Dendritic cell treated with granulocyte-macrophage colony-stimulating factor and Interleukin-4, amounts not matched to agents 40 ng/mL and 50 ng/mL, for 4 days (primary cell): ENCODE measurements at regions not wholly inside any gene's neighbourhood (a gene's known extent, or its start where the extent isn't known, plus 50 kb on each side); places are given as distances from the start of the nearest gene placed in this dataset.
A peak's percentile ranks its signal among the peaks of the same experiment; 100 is the strongest.
"Not testable (repeated sequence)": the region's sequence is repeated elsewhere in the genome, so short reads cannot be mapped to it uniquely, and the experiment has no call there.

Experiments used
- H3K27ac Mint-ChIP-seq: one replicate; pipeline ENCODE4 v1.8.0; 2022; ENCODE audit warnings: mild to moderate bottlenecking, mixed read lengths
- H3K27me3 Mint-ChIP-seq: one replicate; pipeline ENCODE4 v1.8.0; 2022; ENCODE audit warnings: mild to moderate bottlenecking, mixed read lengths
- H3K36me3 Mint-ChIP-seq: one replicate; pipeline ENCODE4 v1.8.0; 2022; ENCODE audit warnings: low read depth, mixed read lengths
- H3K4me1 Mint-ChIP-seq: one replicate; pipeline ENCODE4 v1.8.0; 2022; ENCODE audit warnings: low read depth, mixed read lengths
- H3K4me3 Mint-ChIP-seq: one replicate; pipeline ENCODE4 v1.8.0; 2022; ENCODE audit warnings: mild to moderate bottlenecking, moderate library complexity, mixed read lengths
- H3K9me3 Mint-ChIP-seq: one replicate; pipeline ENCODE4 v1.8.0; 2022; ENCODE audit warnings: mixed read lengths
- intact Hi-C: fragments of 100-400 bp; cut with micrococcal nuclease; formaldehyde crosslinking; loops from one replicate; pipeline ENCODE4 v1.15.0; 2022

DNA sequence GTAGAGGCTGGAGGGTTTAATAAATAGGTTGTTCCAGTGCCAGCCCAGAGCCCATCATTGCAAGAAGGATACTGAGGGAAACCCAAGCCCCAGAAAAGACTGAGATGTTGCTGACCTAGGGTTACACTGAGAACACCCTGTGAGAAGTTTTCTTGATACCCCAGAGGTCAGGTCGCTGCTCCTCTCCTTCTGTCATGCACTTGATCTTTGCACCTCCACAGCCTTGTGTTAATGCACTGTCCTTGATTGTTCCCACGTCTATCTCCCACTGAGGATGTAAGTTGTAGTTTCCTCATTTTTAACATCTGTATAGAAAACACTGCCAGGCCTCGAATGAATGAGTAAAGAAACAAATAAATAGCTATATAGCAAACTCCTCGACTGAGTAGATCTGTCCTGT, 195.3 kb upstream of the AHR start:
- H3K4me1 Mint-ChIP-seq: no peaks in the 10 kb centered on the region
- no peaks in the 10 kb centered on the region for H3K36me3 Mint-ChIP-seq
- peaks cover 8% of the 10 kb centered on the region for H3K9me3 Mint-ChIP-seq
- intact Hi-C loops: no loop called here
- no peak overlapping the region for H3K27ac Mint-ChIP-seq
- no peak overlapping the region for H3K4me3 Mint-ChIP-seq
- no peaks in the 10 kb centered on the region for H3K27me3 Mint-ChIP-seq

DNA sequence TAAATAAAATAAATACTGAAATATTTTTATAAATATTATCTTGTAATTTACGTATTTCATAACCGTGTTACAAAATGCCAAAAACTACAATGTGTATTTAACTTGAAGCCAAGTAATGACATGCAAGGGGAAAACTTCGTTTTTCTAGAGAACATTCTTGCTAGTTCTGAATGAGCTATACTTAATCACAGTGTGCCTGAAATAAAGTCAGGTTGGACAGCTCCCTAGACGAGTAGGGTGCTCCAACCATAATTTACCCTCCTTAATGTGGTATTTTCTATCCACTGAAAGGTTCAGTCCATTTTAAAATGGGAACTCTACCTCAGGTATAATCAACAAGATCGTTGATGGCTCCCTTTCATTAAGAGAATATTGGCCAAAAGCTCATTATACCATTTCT, 194.5 kb upstream of the AHR start:
- H3K9me3 Mint-ChIP-seq: peaks cover 8% of the 10 kb centered on the region
- H3K4me3 Mint-ChIP-seq: no peak overlapping the region
- H3K27me3 Mint-ChIP-seq: no peaks in the 10 kb centered on the region
- intact Hi-C loops: no loop called here
- no peak overlapping the region for H3K27ac Mint-ChIP-seq
- H3K4me1 Mint-ChIP-seq: no peaks in the 10 kb centered on the region
- no peaks in the 10 kb centered on the region for H3K36me3 Mint-ChIP-seq

DNA sequence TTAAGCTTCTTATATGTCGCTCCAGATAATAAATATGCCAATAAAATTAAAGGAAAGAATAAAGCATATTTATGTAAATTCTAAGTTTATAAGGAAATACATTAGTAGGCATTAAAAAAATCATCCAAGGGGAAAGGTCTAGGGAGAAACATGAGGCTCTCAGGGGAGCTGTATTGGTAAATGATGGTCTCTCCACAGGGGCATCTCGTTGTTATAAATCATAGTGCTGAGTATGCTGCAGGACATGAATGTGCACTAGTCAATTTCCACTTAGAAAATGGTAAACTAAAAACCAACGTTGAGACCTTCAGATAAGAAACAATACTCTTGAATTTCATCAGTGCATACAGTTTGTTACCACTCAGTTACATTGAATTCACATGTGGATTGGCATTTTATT, 194.0 kb upstream of the AHR start:
- H3K4me3 Mint-ChIP-seq: no peak overlapping the region
- no peaks in the 10 kb centered on the region for H3K36me3 Mint-ChIP-seq

DNA sequence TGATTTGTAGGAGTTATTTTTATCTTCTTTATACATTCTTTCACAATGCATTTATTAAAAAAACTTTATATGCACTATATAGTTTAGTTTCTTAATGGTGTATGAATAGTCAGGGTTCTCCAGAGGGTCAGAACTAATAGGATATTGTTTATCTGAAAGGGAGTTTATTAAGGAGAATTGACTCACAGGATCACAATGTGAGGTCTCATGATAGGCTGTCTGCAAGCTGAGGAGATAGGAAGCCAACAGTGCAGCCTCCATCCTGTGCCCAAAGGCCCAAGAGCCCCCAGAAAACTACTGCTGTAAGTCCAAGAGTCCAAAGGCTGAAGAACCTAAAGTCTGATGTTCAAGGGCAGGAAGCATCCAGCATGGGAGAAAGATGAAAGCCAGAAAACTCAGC, 192.8 kb upstream of the AHR start:
- intact Hi-C loops: no loop called here
- peaks cover 8% of the 10 kb centered on the region for H3K9me3 Mint-ChIP-seq
- no peaks in the 10 kb centered on the region for H3K36me3 Mint-ChIP-seq
- no peaks in the 10 kb centered on the region for H3K4me1 Mint-ChIP-seq
- no peak overlapping the region for H3K4me3 Mint-ChIP-seq
- H3K27me3 Mint-ChIP-seq: no peaks in the 10 kb centered on the region
- H3K27ac Mint-ChIP-seq: no peak overlapping the region

More for the DNA sequence above, 194.0 kb upstream of the AHR start:
- intact Hi-C loops: no loop called here
- H3K27me3 Mint-ChIP-seq: no peaks in the 10 kb centered on the region
- no peaks in the 10 kb centered on the region for H3K4me1 Mint-ChIP-seq
- no peak overlapping the region for H3K27ac Mint-ChIP-seq
- H3K9me3 Mint-ChIP-seq: peaks cover 8% of the 10 kb centered on the region

DNA sequence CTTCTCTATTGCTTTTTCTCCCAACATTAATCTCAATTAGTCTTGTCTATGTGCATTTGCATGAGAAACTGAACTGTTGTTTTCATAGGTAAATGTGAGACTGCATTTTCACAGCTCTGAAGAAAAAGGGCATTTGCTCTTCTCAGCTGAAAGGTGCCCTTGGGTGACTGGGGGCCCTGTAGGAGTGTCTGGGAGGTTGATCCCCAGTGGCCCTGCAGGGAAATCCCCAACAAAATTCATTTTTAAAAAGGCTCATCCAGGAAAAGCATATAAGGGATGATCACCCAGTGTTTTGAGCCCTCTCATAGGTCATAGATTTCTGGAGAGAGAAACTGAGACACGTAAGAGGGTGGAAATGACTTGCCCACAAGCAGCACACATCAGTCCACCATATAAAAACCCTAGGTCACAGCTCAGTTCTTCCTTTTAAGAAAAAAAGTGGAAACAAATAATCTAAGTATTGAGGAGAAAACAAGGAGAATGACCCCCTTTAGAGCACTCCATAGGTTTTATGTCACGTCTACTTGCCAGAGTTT, 190.3 kb upstream of the AHR start:
- no peaks in the 10 kb centered on the region for H3K9me3 Mint-ChIP-seq
- intact Hi-C loops: no loop called here
- H3K4me3 Mint-ChIP-seq: no peak overlapping the region
- H3K27ac Mint-ChIP-seq: no peak overlapping the region
- no peaks in the 10 kb centered on the region for H3K27me3 Mint-ChIP-seq
- no peaks in the 10 kb centered on the region for H3K4me1 Mint-ChIP-seq
- H3K36me3 Mint-ChIP-seq: no peaks in the 10 kb centered on the region

DNA sequence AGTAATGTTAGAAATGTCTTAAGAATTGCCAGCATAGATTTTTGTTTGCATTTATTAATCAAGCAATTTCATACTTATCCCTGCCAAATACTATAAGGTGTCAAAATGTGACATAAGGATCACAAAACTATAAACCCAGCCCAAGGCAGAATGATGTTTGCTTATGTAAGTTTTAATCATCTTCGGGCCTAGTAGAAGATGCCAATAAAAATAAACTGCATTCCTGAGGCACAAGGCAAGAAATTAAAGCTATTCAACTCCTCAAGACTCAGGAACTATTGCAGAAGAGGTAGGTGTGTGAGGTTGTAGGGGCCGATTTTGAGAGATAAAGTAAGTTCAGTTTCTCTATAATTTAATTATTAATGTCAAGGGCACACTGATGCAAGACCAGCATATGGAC, 189.4 kb upstream of the AHR start:
- intact Hi-C loops: no loop called here
- Mint-ChIP-seq H3K27me3 (no peaks in the 10 kb centered on the region), H3K4me1 (no peaks in the 10 kb centered on the region), H3K4me3 (no peak overlapping the region), H3K9me3 (no peaks in the 10 kb centered on the region), H3K27ac (no peak overlapping the region), H3K36me3 (no peaks in the 10 kb centered on the region)

DNA sequence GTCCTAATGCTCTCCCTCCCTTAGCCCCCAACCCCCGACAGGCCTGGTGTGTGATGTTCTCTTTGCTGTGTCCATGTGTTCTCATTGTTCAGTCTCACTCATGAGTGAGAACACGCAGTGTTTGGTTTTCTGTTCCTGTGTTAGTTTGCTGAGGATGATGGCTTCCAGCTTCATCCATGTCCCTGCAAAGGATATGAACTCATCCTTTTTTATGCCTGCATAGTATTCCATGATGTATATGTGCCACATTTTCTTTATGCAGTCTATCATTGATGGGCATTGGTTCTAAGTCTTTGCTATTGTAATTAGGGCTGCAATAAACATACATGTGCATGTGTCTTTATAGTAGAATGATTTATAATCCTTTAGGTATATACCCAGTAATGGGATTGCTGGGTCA, 184.7 kb upstream of the AHR start:
- H3K4me1 Mint-ChIP-seq, H3K36me3 Mint-ChIP-seq, H3K27ac Mint-ChIP-seq, intact Hi-C loops, H3K27me3 Mint-ChIP-seq, H3K9me3 Mint-ChIP-seq, H3K4me3 Mint-ChIP-seq: not testable (repeated sequence)

DNA sequence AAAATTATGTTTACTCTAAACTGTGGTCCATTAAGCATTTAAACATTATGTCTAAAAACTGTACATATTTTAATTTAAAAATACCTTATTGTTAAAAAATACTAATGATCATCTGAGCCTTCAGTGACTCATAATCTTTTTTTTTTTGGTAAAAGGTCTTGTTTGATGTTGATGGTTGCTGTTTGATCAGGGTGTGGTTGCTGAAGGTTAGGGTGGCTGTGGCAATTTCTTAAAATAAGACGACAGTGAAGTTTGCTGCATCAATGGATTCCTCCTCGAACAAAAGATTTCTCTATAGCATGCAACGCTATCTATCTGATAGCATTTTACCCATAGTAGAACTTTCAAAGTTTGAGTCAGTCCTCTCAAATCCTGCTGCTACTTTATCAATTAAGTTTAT, 180.0 kb upstream of the AHR start:
- intact Hi-C loops: no loop called here
- no peak overlapping the region for H3K4me3 Mint-ChIP-seq
- no peak overlapping the region for H3K27ac Mint-ChIP-seq
- no peaks in the 10 kb centered on the region for H3K9me3 Mint-ChIP-seq
- no peaks in the 10 kb centered on the region for H3K27me3 Mint-ChIP-seq
- no peaks in the 10 kb centered on the region for H3K36me3 Mint-ChIP-seq
- peaks cover 26% of the 10 kb centered on the region for H3K4me1 Mint-ChIP-seq

DNA sequence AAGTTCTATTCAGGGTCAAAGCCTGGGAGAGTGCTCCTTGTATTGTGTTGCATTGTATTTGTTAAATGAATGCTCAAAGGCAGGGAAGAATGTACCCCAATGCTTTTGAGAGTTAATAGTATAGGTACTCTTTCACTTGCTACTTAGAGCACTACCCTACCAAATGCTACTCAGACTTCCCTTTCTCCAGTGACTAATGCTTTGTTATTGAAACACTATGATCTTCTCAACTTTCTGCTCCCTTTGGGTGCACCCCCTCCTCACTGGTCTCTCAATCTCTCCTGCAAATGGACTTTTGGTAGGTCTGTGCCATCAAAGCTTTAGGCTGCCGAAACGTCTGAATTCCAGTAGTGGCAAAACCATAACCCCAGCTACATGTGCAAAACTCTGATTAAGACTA, 177.7 kb upstream of the AHR start:
- Mint-ChIP-seq H3K36me3 (no peaks in the 10 kb centered on the region), H3K27me3 (no peaks in the 10 kb centered on the region), H3K27ac (peak overlapping the region; percentile 5), H3K4me3 (no peak overlapping the region), H3K9me3 (no peaks in the 10 kb centered on the region), H3K4me1 (peaks cover 32% of the 10 kb centered on the region)
- intact Hi-C loops: no loop called here

DNA sequence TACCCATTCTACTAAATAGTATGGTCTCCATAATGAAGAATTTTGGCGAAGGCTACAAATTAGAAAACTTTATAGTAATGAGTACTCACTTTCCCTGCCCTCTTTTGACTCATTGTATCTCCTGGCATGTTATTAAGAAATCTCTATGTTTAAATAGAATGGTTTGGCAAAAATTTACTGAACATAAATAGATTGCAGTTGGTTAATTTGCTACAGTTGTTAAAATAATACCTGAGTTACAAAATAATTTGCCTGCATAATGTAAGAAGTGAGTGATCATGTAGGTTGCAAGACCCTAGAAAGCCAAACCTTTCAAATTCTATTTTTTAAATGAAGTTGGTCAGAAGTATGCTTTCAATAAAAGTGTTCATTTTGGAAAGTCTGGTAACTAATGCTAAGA, 176.8 kb upstream of the AHR start:
- no peaks in the 10 kb centered on the region for H3K36me3 Mint-ChIP-seq
- H3K9me3 Mint-ChIP-seq: no peaks in the 10 kb centered on the region
- intact Hi-C loops: loop anchor here (2.0 kb wide), 1 partner anchor 21 kb away; no protein-coding TSS in a partner anchor
- H3K27ac Mint-ChIP-seq: no peak overlapping the region
- H3K4me3 Mint-ChIP-seq: no peak overlapping the region
- H3K4me1 Mint-ChIP-seq: peaks cover 36% of the 10 kb centered on the region
- no peaks in the 10 kb centered on the region for H3K27me3 Mint-ChIP-seq

DNA sequence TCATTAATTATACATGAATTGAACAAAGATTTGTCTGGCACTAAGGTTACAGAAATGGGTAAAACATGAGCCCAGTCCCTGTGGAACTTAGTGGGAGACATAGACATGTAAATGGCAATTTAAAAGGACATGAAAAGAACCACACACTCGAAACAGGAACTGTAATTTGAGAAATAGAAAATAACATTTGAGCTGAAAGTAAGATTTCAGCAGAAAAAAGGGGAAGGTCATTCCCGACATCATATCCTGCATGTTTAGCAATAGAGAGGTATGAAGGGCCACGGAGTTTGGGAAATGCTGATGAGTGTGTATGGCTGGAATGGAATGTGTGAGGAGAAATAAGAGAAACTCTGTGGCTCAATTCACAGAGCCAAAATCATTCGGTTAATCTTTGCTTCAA, 175.4 kb upstream of the AHR start:
- no peak overlapping the region for H3K4me3 Mint-ChIP-seq
- peaks cover 49% of the 10 kb centered on the region for H3K4me1 Mint-ChIP-seq
- no peaks in the 10 kb centered on the region for H3K9me3 Mint-ChIP-seq
- intact Hi-C loops: loop anchor here (2.0 kb wide), 1 partner anchor 20 kb away; no protein-coding TSS in a partner anchor
- peak overlapping the region; percentile 76 for H3K27ac Mint-ChIP-seq
- H3K27me3 Mint-ChIP-seq: no peaks in the 10 kb centered on the region
- no peaks in the 10 kb centered on the region for H3K36me3 Mint-ChIP-seq

DNA sequence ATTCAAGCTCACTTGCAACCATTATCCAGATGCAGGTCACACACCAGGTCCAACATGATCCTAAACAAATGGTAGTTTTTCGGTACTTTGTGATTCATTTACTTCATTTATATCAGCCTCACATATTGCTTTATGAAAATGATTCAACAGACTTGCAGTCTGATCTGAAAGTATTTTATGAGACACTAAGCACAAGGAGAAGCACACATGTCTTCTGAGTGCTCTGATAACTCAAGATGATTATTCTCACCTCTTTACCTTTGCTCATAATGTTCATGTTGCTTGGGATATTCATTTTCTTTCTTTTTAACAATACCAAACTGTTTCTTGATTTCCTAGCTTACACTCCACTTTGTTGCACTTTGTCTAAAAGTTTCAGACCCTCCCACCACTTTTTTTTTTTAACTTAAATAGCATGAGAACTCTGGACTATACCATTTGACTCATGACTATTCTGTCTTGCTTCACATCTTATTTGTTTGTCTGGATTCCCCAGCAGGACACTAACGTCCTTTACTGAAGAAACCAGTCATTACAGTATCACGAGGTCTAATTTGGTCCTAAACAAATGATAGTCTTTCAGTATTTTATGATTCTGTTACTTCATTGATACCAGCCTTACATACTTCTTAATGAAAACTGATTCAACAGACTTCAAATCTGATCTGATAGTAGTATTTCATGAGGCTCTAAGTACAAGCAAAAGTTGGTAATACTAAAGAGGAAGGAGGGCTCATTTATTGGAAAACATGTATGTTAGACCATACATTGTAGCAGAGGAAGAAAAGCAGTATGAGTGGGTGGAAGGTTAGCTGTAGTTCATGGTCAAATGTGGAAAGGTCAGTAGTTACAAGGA, 171.8 kb upstream of the AHR start:
- no peak overlapping the region for H3K4me3 Mint-ChIP-seq
- H3K27ac Mint-ChIP-seq: no peak overlapping the region

DNA sequence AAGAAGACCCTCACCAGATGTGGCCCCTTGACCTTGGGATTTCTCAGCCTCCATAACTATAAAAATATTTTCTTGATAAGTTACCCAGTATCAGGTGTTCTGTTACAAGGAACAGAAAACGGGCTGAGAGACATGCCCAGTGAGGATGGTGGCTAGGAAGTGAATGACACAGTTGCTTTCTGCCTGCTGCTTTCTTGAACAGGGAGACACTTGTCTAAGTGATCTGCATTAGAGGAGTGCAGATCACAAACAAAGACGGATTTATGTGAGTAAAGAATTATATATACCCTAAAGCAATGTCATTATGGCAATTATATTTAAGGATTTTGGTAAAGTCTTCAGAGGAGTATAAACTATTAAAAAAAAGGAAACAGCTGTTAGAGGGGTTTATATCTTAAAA, 169.2 kb upstream of the AHR start:
- H3K4me1 Mint-ChIP-seq: peaks cover 46% of the 10 kb centered on the region
- no peaks in the 10 kb centered on the region for H3K27me3 Mint-ChIP-seq
- intact Hi-C loops: loop anchor here (5.0 kb wide), 1 partner anchor 37 kb away; no protein-coding TSS in a partner anchor
- H3K36me3 Mint-ChIP-seq: no peaks in the 10 kb centered on the region
- H3K27ac Mint-ChIP-seq: no peak overlapping the region
- no peaks in the 10 kb centered on the region for H3K9me3 Mint-ChIP-seq
- no peak overlapping the region for H3K4me3 Mint-ChIP-seq

More for the DNA sequence above, 171.8 kb upstream of the AHR start:
- intact Hi-C loops: loop anchor here (5.0 kb wide), 1 partner anchor 34 kb away; no protein-coding TSS in a partner anchor
- Mint-ChIP-seq H3K36me3 (no peaks in the 10 kb centered on the region), H3K4me1 (peaks cover 57% of the 10 kb centered on the region), H3K27me3 (no peaks in the 10 kb centered on the region), H3K9me3 (no peaks in the 10 kb centered on the region)

DNA sequence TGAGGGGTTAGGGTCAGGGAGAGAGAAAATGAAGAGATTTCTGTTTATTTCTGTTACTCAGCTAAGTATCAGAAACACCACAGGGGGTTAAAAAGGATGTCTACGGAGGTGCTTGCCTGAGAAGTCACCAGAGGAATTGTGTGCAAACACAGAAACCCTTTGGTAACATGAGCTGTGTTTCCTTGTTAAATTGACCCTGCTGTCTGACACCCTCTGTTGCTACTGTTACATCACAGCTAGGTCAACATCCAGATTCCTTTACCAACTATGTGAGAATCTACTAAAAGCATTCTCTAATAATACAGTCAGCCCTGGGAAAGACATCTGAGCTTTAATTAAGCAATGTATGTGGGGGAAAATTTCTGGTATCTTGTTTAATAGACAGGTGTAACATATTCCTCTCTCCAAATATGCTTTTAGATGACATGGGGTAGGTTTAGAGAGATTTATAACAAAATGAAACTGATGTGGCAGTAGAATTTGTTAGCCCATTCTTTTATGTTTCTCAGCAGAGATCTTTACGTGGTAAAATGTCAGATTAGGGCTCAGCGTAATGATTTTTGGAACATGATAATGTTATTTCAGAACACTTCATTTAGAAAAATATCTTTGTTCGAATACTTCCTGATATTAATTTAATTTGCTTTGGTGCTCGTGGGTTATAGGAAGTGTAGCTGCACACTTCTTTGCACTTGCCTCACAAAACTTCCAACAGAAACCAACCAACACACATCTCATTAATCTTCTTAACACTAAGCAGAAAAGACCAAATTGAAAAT, 168.0 kb upstream of the AHR start:
- intact Hi-C loops: no loop called here
- H3K27me3 Mint-ChIP-seq: no peaks in the 10 kb centered on the region
- peak overlapping the region; percentile 50 for H3K27ac Mint-ChIP-seq
- H3K4me1 Mint-ChIP-seq: peaks cover 53% of the 10 kb centered on the region
- H3K9me3 Mint-ChIP-seq: no peaks in the 10 kb centered on the region
- peak overlapping the region; percentile 30 for H3K4me3 Mint-ChIP-seq
- no peaks in the 10 kb centered on the region for H3K36me3 Mint-ChIP-seq
